Prostate gland (tissue), 2 donors: ENCODE measurements at regions not wholly inside any gene's neighbourhood (a gene's known extent, or its start where the extent isn't known, plus 50 kb on each side); places are given as distances from the start of the nearest gene placed in this dataset.
"Not testable (repeated sequence)": the region's sequence is repeated elsewhere in the genome, so short reads cannot be mapped to it uniquely, and the experiment has no call there.

Source experiments
- DNase-seq: peaks from one replicate; pipeline ENCODE4 v3.0.0-alpha.2; 2019; ENCODE audit warnings: low spot score
- H3K27ac ChIP-seq, 2 donors: fragments of 200-600 bp; sonication (generic); 2 replicates each; pipeline ENCODE4 v1.5.1; 2017 to 2019
- H3K27me3 ChIP-seq: fragments of 200-600 bp; sonication (generic); replicated peaks from 2 replicates; pipeline ENCODE4 v1.5.1; 2019; ENCODE audit not compliant: insufficient read depth
- H3K36me3 ChIP-seq, 2 donors: fragments of 200-600 bp; sonication (generic); 1 replicate in 1 of 2; 2 replicates in 1 of 2; pipeline versions ENCODE4 v1.5.1 to v1.8.1; 2017 to 2019
- H3K4me1 ChIP-seq: fragments of 200-600 bp; sonication (generic); replicated peaks from 2 replicates; pipeline ENCODE4 v1.5.1; 2019
- H3K4me3 ChIP-seq, 2 donors: fragments of 200-600 bp; sonication (generic); 2 replicates each; pipeline ENCODE4 v1.5.1; 2017 to 2019
- H3K9me3 ChIP-seq: fragments of 200-600 bp; sonication (generic); 2 replicates; pipeline ENCODE4 v1.5.1; 2017
- POLR2A ChIP-seq: fragments of 450-650 bp; IDR thresholded peaks from one replicate; pipeline ENCODE4 v1.6.1; 2016; ENCODE audit warnings: antibody characterized with exemption, mild to moderate bottlenecking
- POLR2AphosphoS5 ChIP-seq: sonication (generic); formaldehyde crosslinking; IDR thresholded peaks from one replicate; pipeline ENCODE4 v1.6.1; 2017; ENCODE audit warnings: antibody characterized with exemption
- WGBS: methylation state at CpG from one replicate; pipeline ENCODE4 v1.1.5; 2018; 5-methylcytosine and 5-hydroxymethylcytosine counted together
- intact Hi-C: fragments of 100-400 bp; cut with DNase I; formaldehyde crosslinking; loops from one replicate; pipeline ENCODE4 v1.14.2; 2022
- TF ChIP-seq, protein P1 (sequence below), 4 experiments: fragments of 200-600 bp in 2 of 4; fragments of 450-650 bp in 2 of 4; sonication (generic) in 2 of 4; IDR thresholded peaks; 1 replicate in 3 of 4; 2 replicates in 1 of 4; pipeline ENCODE4 v1.5.1; 2016 to 2019; ENCODE audit warnings: antibody characterized with exemption in 4 of 4, mild to moderate bottlenecking in 2 of 4, moderate library complexity in 2 of 4

DNA sequence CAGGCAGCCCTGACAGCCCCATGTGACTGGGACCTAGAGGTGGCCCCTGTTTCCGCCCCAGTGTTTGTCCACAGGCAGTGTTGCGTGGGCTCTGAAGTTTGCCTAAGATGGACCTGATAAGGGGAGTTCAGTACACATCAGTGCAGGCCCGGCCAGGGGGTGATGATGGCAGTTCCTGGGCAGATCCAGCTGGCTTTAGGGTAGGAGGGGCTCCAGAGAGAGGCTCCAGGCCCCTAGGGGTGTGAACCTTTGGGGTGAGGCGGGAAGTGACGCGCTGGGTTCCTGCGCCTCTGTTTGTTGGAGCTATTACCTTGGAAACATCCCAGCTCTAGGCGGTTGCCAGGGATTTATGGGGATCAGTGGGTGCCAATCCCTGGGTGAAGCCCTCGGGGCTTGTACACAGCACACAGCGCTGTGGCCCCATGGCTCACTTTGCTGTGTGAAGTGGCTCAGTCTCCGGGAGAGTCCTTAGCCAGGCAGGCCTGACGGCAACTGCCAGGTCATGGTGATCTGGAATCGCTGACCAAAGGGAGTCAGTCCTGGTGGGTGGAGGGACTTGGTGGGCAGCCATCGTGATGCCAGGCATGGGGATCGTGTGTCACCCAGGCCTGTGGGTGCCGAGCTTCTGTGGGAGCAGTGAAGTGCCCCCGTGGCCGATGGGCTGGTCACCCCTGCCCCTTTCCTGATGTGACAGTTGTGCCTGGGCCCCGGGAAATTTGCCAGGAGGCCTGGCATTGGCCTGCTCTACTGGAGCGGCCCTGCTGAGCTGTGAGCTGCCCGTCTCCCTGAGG lies 146.1 kb downstream of the SEC14L1 start:
- WGBS = 41% methylated on average over 18 of the region's 21 CpGs
- Histone ChIP-seq H3K27ac (peak overlapping the region; percentile 94), H3K4me1 (peaks cover 28% of the 10 kb centered on the region), H3K9me3 (no peaks in the 10 kb centered on the region), H3K4me3 (peak overlapping the region in 1 of 2 donors; percentile 13), H3K27me3 (no peaks in the 10 kb centered on the region), H3K36me3 (no peaks in the 10 kb centered on the region)
- TF ChIP-seq, protein P1, sequence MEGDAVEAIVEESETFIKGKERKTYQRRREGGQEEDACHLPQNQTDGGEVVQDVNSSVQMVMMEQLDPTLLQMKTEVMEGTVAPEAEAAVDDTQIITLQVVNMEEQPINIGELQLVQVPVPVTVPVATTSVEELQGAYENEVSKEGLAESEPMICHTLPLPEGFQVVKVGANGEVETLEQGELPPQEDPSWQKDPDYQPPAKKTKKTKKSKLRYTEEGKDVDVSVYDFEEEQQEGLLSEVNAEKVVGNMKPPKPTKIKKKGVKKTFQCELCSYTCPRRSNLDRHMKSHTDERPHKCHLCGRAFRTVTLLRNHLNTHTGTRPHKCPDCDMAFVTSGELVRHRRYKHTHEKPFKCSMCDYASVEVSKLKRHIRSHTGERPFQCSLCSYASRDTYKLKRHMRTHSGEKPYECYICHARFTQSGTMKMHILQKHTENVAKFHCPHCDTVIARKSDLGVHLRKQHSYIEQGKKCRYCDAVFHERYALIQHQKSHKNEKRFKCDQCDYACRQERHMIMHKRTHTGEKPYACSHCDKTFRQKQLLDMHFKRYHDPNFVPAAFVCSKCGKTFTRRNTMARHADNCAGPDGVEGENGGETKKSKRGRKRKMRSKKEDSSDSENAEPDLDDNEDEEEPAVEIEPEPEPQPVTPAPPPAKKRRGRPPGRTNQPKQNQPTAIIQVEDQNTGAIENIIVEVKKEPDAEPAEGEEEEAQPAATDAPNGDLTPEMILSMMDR (IDR thresholded peaks at IDR 0.05) = no peak
- TF ChIP-seq POLR2AphosphoS5 = peak; percentile 81
- TF ChIP-seq POLR2A = peak; percentile 30
- intact Hi-C loops = no loop called here
- peak; percentile 95 for DNase-seq

DNA sequence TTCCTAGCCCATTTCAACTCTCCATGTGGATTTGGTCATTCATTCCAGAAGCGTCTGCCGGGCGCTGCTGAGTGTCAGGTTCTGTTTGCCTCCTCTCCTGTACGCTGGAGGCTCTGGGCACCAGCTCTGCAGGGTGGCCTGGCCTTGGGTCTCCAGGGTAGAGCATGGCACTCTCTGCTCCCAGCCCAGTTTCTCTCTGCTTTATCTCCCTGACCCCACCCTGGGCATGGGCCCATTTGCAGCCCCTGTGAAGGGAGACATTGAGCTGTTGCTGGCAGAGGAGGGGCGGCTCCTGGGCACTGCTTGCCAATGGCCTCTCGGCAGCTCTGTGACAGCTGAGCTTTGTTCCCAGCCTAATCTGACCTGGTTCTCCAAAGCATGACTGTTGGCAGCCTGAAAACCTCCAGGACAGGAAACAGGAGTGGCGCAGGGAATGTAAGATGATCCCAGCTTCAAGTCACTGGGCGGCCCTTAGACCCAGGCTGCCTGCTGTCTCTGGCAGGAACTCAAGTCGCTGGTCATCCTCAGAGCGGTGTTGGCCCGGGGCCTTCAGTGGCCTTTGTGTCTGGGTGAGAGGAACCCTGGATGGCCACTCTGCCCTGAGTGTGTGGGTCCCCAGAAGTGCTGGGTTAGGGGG lies 146.8 kb downstream of the SEC14L1 start:
- Histone ChIP-seq H3K27me3 (no peaks in the 10 kb centered on the region), H3K4me3 (peak overlapping the region in 1 of 2 donors; percentile 13), H3K9me3 (no peaks in the 10 kb centered on the region), H3K4me1 (peaks cover 28% of the 10 kb centered on the region), H3K36me3 (no peaks in the 10 kb centered on the region), H3K27ac (peak overlapping the region; percentile 94)
- intact Hi-C loops = no loop called here
- TF ChIP-seq, protein P1 (IDR thresholded peaks at IDR 0.05) = no peak
- TF ChIP-seq POLR2AphosphoS5 (peak; percentile 74), POLR2A (peak; percentile 47)
- peak; percentile 87 for DNase-seq
- 13% methylated on average over 11 of the region's 11 CpGs for WGBS

DNA sequence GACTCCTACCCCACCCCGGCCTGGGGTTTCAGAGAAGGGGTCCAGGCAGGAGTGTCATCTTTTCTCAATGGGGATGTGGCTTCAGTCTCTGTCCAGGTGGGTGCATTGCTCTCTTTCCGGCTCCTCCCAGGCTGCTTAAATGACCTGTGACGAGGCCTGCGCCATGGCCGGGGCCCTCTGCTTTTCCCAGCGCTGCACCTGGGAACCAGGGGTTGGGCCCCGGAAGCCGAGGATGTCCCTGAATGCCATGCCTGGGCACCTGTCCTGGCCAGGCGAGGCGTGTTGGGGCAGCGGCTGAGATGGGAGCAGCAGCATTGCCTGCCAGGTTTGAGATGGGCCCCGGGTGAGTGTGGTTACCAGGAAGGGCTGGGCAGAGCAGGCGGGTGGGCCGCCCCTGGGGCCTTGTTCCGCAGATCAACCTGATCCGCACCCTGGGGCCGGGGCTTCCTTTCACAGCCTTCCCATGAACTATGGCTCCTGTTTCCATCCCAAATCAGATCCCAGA lies 147.4 kb downstream of the SEC14L1 start:
- DNase-seq = peak; percentile 89
- H3K4me3 ChIP-seq = no peak overlapping the region
- no peaks in the 10 kb centered on the region for H3K9me3 ChIP-seq
- intact Hi-C loops = no loop called here
- WGBS = 45% methylated on average over 16 of the region's 17 CpGs
- peaks cover 26% of the 10 kb centered on the region for H3K4me1 ChIP-seq
- peak; percentile 21 for TF ChIP-seq POLR2AphosphoS5
- no peak for TF ChIP-seq POLR2A
- no peaks in the 10 kb centered on the region for H3K36me3 ChIP-seq
- no peaks in the 10 kb centered on the region for H3K27me3 ChIP-seq
- peak overlapping the region; percentile 94 for H3K27ac ChIP-seq

DNA sequence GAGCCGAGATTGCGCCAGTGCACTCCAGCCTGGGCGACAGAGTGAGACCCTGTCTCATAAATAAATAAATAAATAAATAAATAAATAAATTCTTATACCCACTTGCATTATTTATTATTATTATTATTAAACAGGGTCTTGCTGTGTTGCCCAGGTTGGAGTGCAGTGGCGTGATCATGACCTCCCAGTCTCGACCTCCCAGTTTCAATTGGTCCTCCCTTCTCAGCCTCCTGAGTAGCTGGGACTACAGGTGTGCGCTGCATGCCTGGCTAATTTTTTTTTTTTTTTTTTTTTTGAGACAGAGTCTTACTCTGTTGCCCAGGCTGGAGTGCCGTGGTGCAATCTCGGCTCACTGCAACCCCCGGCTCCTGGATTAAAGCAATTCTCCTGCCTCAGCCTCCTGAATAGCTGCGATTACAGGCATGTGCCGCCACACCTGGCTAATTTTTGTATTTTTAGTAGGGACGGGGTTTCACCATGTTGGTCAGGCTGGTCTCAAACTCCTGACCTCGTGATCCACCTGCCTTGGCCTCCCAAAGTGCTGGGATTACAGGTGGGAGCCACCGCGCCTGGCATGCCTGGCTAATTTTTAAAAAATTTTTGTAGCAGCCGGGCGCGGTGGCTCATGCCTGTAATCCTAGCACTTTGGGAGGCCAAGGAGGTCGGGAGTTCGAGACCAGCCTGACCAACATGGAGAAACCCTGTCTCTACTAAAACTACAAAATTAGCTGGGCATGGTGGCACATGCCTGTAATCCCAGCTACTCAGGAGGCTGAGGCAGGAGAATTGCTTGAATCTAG lies 150.2 kb downstream of the SEC14L1 start:
- peaks cover 21% of the 10 kb centered on the region for H3K4me1 ChIP-seq
- H3K36me3 ChIP-seq, DNase-seq, H3K9me3 ChIP-seq, H3K27me3 ChIP-seq, intact Hi-C loops, H3K27ac ChIP-seq, H3K4me3 ChIP-seq: not testable (repeated sequence)
- WGBS = 94% methylated on average over 20 of the region's 20 CpGs

DNA sequence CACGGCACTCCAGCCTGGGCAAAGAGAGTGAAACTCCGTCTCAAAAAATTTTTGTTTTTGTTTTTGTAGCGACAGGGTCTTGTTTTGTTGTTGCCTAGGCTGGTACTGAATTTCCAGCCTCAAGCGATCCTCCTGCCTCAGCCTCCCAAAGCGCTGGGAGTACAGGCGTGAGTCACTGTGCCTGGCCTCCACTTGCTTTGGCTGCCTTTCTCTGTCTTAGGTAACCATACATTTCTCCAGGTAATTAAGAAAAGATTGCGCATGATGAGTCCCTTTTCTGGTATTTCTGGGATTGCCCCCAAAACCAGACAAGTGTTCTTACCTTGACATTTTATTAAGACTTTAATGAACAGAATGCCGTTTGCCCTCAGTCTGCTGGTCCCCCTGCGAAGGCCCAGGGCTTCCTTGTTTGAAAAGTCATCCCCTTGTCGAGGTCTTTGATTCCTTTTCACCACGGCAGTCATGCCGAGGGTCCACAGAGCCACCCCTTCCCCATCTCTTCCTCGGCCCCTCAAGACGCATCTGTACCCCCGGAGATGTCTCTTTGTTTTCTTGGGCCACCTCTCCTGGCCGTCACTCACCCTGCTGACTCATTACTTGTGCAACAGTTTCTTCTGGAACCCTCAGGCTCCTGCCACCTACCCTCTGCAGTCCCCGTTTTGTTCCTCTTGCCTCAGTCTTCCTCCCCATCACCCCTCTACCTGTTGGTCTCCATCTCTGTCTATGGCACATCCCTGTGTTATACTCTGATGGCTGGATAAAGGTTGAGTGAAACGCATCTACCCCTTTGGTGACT lies 151.0 kb downstream of the SEC14L1 start:
- peaks cover 13% of the 10 kb centered on the region for H3K4me1 ChIP-seq
- TF ChIP-seq POLR2A = no peak
- TF ChIP-seq, protein P1 (IDR thresholded peaks at IDR 0.05) = no peak
- no peak for TF ChIP-seq POLR2AphosphoS5
- H3K9me3 ChIP-seq = no peaks in the 10 kb centered on the region
- no peak overlapping the region for H3K4me3 ChIP-seq
- 94% methylated on average over 18 of the region's 18 CpGs for WGBS
- H3K27me3 ChIP-seq = no peaks in the 10 kb centered on the region
- no peak for DNase-seq
- intact Hi-C loops = no loop called here
- no peaks in the 10 kb centered on the region for H3K36me3 ChIP-seq
- no peak overlapping the region for H3K27ac ChIP-seq
